Suppressor macrophage treated with lipopolysaccharide for 4 hours (primary cell): ENCODE measurements at regions not wholly inside any gene's neighbourhood (a gene's known extent, or its start where the extent isn't known, plus 50 kb on each side); places are given as distances from the start of the nearest gene placed in this dataset.

Source experiments
- DNase-seq: peaks from one replicate; pipeline ENCODE4 v3.0.0-alpha.2; 2020

DNA sequence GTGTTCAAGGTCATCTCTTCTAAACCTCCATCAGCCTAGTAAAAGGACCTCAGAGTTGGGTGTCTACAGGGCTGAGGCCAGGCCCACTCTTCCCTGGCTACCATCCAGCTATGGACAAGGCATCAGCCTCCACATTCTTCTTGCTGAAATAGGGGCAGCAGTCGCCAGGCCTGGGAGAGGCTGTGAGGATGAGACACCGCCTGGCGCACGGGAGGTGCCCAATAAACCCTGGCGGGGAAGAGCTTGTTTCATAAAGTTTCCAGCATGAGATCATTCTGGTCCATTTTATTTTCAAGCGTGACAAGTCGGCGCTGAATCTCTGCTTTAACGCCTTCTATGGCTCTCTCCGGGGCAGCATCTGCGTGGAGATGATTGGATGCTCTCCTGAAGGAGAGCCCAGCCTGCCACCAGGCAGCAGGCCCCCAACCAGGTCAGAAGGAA, 153.4 kb downstream of the OLFM1 start:
- DNase-seq, result no peak

DNA sequence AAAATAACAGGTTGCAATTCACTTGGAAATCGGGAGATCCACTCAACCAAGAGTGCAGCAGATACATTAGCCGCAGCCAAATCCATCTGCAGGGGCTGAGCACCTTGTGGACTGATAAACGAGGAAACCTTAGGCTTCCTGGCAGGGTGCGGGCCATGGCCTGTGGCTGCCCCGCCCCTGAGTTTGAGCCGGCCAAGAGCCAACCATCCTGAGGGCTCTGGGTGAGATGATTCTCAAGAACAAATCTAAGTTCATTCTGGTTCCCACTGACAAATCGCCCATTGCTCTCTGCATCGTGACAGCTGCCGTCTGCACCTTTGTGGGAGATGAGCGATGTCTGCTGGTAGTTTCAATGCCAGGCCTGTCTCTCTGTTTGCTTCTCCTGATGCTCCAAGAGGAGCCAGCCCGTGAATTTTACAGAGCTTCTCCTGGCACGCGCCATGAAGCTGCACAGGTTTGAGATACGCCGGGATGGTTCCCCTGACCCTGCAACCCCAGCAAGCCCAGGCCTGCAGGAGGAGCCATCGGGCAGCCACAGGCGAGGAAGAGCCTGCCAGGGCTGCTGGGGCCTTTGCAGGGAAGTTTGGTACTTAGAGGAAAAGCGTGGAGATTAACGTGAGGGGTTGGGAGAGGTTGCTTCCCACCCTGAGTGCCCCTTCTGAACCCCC, 154.0 kb downstream of the OLFM1 start:
- no peak for DNase-seq

DNA sequence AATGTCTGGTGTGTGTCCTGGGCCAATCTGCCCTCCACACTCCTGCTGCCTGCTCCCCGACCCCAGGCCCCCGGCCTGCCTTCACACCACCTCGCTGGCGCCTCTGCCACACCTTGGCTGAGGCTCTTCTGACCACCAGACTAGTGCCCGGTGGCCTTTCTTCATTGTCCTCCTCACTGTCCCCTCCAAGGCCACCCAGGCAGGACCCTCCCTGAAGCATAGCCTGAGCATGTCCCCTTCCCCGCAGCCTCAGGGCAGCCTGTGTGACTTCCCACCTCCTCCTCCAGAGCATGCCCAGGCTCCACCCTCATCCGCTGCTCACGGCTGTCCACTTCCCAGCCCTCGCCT, 154.6 kb downstream of the OLFM1 start:
- DNase-seq, result no peak

DNA sequence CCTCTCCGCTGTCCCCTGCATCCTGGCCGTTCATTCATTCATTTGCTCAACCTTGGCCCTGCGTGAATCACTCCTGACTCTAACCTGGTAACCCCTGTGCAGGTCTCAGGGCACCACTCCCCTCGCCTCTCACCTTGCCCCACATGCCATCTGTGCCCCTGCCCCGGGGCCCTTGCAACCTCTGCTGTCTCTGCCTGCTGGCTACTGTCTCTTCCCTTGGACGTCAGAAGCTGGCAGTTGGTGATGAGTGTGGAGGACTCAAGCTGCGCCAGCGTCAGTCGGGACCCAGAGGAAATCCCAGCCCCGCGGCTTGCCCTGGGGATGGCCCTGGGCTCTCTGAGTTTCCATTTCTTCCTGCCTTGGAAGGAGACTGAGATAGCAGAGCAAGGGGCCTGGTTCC, 154.9 kb downstream of the OLFM1 start:
- DNase-seq, result no peak

DNA sequence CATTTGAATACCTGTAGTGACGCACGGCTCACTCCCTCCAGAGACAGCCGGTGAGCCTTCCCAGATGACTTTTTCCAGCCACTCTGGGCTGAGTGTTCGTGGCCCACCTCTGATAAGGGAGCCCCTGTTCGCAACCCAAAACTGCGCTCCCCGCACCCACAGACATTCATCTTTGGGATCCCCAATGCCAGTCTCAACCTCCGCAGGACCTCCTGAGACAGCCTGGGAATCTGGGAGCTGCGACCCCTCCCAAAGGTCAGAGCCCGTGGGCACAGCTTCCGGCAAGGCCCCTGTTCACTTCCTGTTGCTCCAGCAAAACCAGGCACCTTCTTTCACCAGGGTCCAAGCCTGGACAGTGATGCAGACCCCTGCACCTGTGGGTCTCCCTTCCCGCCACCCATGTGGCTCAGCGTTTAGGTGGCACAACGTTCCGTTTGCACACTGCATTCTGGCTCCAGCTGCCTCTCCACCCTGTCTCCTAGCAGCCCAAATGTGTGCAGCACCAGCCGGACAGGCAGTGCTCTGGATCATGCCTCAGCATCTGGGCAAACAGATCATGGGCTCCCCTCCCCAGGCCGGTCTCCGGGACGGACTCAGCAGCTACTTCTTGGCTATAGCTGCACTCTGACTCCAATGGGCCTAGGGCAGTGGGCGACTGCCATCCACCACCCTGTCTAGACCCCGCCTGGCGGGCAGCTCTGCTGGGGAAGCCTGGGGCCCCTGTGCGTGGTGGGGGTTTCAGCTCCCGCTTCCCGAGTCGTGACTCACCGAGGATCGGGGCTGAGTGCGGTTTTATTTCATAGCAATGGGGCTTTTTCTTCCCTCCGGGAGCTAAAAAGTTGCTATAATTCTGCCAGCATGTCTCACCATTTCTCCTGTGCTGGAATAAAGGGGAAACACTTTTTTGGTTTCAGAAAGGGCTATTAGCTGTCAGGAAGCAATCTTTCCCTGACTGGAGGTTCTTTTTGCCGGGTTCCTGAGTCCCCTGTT, 156.0 kb downstream of the OLFM1 start:
- no peak for DNase-seq

DNA sequence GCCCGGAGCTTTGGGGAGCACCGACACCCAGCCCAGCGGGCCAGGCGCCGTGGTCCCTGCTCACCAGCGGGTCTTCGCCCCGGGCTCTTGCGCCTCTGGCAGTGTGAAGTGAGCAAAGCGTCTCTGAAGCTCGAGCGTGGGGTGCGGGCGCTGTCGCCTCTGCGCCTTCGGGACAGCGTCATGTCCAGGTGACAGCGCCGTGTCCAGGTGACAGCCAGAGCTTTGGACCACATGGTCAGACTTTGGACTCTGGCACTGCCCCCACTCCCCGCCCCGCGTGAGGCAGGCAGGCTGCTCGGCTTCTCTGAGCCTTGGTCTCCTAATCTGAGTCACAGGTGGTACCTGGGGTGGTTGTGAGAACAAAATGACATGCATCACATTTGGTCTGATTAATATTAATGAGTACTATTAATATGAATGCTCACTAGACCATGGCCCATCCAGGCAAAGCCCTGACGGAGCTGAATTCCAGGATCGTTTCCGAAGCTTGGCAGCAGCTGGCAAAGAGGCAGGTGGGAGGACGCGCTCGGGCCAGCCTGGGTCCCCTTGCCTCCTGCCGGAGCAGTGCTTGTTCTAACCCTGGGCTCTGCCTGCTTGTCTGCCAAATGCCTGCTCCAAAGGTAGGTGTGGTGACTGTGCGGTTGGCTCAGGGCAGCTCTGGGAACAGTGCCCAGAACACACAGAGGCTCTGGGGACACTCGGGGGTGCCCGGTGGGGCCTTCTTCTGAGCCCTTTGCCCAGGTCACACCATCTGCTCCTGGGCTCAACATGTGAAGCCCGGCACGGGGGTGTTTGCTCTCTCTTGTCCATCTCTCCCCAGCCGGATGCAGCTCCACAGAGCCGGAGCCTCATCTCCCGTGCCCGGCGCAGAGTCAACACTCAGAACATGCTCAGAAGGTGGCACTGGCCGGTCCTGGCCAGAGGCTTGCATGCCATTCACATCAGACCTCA, 157.1 kb downstream of the OLFM1 start:
- DNase-seq, result no peak

DNA sequence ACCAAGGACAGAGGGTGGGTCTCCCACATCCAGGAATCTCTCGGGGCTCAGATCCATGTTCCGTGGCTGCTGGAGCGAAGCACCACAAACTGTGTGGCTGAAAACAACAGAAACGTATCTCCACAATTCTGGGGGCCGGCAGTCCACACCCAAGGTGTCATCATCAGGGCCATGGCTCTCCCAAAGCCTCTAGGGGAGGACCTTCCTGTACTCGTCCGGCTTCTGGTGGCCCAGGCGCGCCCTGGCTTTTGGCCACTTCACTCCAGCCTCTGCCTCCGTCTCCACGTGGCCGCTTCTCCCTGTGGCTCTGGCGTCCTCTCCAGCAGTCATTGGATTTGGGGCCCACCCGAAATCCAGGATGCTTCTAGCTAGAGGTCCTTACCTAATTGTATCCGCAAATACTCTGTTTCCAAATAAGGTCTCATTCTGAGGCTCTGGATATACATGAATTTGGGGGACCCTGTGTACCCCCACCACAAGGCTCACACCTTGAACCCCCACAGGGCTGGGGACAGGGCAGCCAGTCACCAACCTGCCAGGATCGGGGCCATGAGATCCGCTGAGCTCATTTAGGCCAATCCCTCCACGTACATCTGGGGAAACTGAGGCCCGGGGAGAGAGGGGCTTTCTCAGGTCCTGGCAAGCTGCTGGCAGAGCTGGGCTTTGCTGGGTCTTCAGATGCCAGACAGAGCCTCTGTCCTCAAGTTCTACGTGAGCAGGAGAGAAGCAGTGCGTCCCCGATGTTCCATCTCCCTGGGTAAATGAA, 158.2 kb downstream of the OLFM1 start:
- no peak for DNase-seq

DNA sequence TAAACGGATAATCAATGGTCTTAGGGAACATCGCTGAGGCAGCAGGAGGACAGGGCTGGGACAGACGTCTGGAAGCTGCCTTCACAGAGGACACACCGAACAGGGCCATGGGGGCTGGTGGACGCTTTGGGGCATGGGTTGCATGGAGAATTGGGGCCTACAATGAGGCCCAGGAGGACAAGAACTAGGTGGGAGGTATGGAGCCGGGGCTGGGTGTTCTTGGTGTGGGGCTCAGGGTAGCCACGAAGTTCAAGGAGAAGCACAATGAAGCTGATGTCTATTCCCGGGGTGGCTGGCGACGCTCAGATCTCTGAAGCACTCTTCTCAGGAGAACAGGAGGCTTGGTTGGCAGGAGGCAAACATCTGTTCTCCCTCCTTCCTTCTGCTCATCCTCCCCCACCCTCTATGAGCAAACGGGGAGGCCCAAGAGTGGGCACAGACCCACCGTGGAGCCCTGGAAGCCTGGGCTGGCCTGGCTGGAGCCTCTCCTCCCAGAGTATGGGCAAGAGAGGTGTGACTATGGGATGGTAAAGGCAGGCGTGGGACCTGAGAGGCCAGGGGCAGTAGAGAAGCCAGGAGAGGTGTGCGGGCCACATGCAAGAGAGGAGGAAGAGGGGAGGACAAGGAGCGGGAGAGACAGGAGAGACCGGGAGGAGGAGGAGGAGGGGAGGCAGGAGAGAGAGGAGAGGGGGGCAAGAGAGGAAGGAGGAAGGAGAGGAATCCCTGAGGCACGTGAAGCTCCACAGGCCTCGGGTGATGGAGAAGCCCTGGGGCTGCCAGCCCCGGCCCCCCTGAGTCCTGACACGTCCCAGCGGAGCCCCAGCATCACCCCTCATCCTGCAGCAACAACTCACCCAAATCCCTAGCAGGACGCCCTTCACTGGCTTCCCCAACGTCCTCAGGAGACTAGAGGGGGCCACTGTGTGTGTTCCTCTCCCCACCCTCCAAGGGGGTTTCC, 159.1 kb downstream of the OLFM1 start:
- no peak for DNase-seq

DNA sequence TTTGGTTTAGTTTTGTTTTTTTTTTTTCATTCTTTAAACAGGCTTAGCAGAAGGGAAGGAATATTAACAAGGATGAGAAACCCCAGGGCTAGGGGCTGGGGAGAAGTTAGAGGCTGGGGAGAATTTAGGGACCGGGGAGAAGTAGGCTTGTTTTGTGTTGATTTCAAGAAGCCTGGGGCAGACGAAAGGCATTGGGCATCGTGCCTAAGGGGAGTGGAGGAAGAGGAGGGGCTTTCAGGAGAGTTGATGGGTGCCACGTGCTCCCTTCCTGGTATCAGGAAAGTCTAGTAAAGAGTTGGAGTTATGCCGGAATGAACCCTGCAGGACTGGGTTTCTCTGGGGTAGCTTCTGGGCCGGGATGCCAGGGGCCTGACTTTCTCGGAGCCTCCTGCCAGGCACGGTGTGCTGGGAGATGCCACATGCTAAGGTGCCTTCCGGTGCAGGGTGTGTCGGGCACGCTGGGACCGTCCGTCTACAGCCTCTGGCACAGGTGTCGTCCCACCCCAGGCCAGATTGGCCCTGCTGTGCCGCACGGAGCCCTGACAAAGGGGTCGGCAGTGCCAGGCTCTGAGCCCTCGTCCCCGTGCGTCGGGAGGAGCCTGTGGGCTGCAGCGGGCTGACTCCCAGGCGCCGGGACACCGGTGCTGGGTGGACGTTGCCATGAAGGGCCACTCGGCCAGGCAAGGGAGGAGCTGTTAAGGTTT, 159.9 kb downstream of the OLFM1 start:
- no peak for DNase-seq

DNA sequence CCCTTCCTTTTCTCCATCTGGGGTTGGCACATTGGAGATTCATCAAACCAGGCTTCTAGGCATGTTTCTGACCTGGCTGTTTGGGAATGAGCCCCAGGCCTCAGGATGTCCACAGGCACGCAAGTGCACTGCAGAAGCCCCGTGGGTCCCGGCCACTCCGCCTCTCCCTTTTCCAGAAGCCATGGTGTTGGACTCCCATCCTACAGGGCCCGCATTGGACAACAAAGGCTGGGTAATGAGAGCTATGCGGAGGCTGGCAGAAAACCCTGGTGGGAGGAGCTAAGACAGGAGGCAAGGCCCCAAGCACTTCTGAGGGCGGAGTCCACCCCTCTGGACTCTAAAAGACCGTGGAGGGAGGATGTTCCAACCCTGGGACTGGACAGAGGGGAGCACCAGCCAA, 160.6 kb downstream of the OLFM1 start:
- no peak for DNase-seq

DNA sequence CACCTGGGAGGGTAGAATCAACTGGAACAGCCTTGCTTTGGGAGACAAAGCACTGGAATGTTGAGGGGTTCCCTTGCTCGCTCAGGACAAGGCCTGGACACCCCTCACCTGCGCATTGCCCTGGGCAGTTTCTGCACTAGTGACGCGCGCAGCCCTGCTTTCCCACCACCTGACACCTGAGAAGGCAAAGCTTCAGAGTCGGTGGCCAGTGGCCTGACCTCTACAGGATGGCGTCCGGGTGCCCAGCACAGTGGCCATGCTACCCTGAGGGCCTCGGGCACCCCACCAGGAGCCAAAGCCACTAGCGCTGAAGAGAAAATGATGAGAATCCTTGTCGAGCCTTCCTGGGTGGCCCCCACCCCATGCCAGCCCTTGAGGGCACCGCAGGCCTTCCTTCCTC, 161.3 kb downstream of the OLFM1 start:
- no peak for DNase-seq

DNA sequence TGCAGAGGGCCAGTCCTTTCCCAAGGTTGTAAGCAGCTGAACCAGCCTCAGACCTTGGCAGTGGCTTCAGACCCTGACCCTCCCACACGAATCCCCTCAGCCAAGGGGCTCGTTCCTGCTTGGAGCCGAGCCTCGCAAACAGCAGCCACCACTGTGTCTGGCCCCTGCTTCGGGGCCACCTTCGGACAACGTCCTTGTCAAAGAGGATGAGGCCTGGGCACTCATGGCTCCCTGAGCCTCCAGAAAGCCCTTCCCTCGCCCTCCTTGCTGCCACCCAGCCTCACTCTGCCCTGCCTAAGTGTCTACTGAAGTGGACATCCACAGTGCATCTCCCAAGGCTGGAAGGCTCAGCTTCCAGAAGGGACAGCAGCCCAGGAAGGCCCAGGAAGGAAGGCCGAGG, 161.7 kb downstream of the OLFM1 start:
- no peak for DNase-seq

DNA sequence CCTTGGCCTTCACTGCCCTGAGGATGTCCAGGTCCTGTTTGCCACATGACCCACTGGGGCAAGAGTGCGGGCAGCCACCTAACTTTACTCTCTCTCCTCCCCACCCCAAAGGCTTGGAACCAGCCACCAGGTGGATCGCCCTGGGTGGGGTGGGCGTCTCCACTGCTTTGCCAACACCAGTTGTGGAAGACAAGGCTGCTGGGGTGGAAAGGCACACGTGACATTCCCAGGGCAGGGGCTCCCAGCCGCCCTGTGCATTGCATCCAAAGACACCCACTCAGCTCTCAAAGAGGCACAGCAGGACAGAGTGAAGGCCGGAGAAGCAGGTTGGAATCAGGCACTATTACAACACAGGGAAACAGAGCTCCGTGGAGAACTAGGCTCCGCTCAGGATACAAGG, 162.2 kb downstream of the OLFM1 start:
- DNase-seq, result no peak

DNA sequence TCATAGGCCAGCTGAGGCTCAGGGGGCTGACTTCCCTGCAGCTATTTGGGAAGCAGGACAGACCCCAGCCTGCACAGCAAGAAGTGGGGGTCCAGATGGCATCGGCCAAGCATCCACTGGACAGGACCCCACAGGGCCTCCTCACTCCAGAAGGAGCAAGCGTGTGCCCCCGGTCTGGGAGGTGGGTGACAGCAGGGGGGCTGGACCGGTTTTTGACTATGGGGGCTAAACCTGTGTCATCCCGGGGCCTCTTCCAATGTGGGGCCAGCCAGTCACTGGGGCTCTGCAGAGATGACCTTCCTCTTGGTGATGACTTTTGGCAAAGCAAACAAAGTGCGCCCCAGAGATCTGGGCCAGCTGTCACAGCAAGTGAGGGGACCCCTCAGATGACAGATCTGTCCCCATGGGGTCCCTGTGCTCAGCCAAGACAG, 163.9 kb downstream of the OLFM1 start:
- DNase-seq, result no peak

DNA sequence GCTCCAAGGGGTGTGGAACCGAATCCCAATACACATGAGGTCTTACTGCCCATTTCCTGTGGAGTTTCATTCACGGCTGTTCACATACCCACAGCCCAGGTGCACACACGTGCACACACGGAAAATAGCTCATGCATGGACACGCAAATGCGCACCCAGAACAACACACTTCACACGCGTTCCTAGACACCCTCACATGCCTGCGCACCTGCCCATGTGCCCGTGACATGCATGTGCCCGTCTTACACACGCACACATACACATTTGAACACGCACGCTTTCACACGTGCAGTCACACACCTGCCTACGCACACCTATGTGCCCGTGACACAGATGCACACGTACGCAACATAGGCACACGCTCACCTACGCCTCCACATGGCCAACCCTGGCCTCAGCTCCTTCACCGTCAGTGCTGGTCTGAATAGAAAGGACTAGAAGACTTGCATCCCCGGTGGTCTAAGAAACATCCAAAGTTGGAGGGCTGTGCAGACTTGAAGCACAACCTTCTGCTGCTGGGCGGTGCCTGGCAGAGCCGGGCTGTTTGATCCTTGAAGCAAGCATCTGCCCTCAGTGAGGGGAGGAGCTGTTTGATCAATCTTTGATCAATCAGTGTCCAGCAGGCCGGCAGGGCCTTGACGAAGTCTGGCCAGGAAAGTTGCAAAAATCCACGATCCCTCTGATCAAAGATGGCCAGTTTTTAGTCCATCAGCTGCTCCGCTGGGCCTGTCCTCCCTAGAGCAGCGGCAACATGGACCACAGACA, 164.7 kb downstream of the OLFM1 start:
- no peak for DNase-seq

DNA sequence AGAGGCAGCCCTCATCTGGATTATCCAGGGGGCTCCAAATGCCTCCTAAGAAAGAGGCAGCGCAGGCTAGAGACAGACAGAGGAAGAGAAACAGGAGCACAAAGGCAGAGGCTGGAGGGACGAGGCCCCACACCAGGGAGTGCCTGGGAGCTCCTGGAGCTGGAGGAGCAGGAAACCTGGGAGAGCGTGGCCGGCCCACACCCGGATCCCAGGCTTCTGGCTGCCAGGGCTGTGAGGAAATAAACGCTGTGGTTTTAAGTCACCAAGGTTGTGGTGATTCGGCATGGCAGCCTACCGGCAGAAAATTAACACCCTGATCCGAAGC, 165.5 kb downstream of the OLFM1 start:
- no peak for DNase-seq

DNA sequence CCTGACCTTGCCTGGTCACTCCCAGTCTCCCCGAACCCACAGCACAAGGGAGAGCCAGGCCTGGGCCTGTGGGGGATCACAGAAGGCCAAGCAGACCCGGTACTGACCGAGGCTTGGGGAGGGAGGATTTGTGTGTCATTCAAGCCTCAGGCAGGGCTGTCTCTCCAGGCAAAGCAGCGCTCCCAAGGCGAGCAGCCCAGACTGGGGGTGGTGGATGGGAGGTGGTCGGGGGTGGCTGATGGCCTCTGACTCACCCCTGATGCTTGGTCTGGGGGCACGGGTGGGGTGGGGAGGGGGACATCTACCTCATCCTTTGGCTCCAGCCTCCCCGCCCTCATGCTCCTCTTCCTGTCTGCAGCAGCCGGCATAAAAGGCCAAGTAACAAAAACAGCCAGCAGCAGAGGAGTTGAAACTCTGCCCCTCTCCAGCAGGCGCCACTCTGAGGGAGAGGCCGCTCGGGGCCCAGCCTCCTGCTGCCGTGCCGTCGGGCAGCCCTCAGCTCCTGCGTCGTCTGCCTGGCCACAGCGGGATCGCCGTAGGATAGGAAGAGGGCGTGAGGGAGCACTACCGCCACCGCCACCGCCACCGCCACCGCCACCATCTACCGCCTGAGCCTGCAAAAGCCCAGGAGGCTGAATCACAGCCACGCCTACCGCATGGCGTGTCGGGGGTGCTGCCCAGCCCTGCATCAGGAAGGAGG, 166.0 kb downstream of the OLFM1 start:
- DNase-seq, result no peak

DNA sequence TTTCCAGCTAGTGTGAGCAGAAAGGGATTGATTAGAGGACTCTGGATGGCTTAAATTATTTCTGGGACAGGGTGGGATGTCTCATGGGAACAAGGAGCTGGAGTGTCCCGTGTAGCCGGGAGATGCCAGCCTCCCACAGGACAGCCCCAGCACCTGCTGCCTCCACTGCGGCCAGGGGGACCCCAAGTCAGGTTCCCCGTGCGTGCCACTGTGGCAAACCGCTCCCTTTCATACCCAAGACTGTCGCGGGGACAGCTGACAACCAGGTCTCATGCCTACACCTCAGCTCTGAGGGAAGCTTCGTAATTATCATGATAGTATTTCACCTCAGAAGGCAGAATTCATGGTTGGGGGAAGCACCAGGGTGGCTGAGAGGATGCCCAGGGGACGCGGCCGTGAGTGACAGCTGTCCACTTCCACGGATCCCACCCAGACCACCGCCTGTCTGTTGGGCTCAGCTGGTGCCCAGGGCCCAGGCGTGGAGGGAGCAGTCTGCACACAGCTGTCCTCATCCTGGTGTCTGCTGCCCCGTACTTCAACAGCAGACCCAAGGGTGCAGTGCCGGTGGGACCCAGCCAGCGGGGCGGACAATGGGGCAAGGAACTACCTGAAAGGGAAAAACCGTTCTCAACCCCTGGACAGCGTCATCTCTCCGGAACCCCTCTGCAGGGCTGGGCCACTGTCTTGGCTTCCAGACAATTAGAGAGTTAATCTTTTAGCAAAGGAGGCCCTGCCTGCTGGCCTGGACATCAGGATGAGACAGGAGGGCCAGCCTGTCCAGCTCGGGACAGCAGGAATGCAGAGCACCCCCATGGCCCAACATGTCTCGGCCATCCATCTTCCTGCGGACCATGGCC, 166.9 kb downstream of the OLFM1 start:
- no peak for DNase-seq
